GM11168 (cell line): ENCODE measurements at regions not wholly inside any gene's neighbourhood (a gene's known extent, or its start where the extent isn't known, plus 50 kb on each side); places are given as distances from the start of the nearest gene placed in this dataset.
"Not testable (repeated sequence)": the region's sequence is repeated elsewhere in the genome, so short reads cannot be mapped to it uniquely, and the experiment has no call there.

Experiments used
- in situ Hi-C: fragments of 300-500 bp; cut with MboI; formaldehyde crosslinking; loops from one replicate; pipeline ENCODE4 v1.12.0; 2022; ENCODE audit warnings: low sequenced_read_pairs; ENCODE audit not compliant: unreplicated experiment

GRCh38 chr15:19987389-19988048 is 554.1 kb downstream of the GOLGA6L6 start:
- in situ Hi-C loops: no loop called here

GRCh38 chr15:19984101-19984500 is 557.5 kb downstream of the GOLGA6L6 start:
- in situ Hi-C loops: no loop called here

GRCh38 chr15:19974998-19975397 is 566.6 kb downstream of the GOLGA6L6 start:
- in situ Hi-C loops: no loop called here

GRCh38 chr15:19973718-19974117 is 567.9 kb downstream of the GOLGA6L6 start:
- in situ Hi-C loops: no loop called here

- in situ Hi-C loops: not testable (repeated sequence)
Observed at GRCh38 chr15:19972582-19972981, 569.0 kb downstream of the GOLGA6L6 start.

GRCh38 chr15:19965574-19965973 is 576.0 kb downstream of the GOLGA6L6 start:
- in situ Hi-C loops: not testable (repeated sequence)

GRCh38 chr15:19964480-19964879 is 577.1 kb downstream of the GOLGA6L6 start:
- in situ Hi-C loops: not testable (repeated sequence)

GRCh38 chr15:19956124-19956796 is 585.3 kb downstream of the GOLGA6L6 start:
- in situ Hi-C loops: no loop called here

GRCh38 chr15:19944261-19944888 is 597.2 kb downstream of the GOLGA6L6 start:
- in situ Hi-C loops: no loop called here

GRCh38 chr15:19943515-19943914 is 598.1 kb downstream of the GOLGA6L6 start:
- in situ Hi-C loops: no loop called here

- in situ Hi-C loops: not testable (repeated sequence)
Observed at GRCh38 chr15:19903281-19903680, 638.3 kb downstream of the GOLGA6L6 start.

GRCh38 chr15:19902388-19902787 is 639.2 kb downstream of the GOLGA6L6 start:
- in situ Hi-C loops: not testable (repeated sequence)

GRCh38 chr15:19901414-19901813 is 640.2 kb downstream of the GOLGA6L6 start:
- in situ Hi-C loops: not testable (repeated sequence)

- in situ Hi-C loops: no loop called here
Observed at GRCh38 chr15:19899021-19899824, 642.4 kb downstream of the GOLGA6L6 start.

GRCh38 chr15:19888811-19889210 is 652.8 kb downstream of the GOLGA6L6 start:
- in situ Hi-C loops: not testable (repeated sequence)

GRCh38 chr15:19844061-19844460 is 697.5 kb downstream of the GOLGA6L6 start:
- in situ Hi-C loops: not testable (repeated sequence)
